ENCODE measurements at regions not wholly inside any gene's neighbourhood (a gene's known extent, or its start where the extent isn't known, plus 50 kb on each side); places are given as distances from the start of the nearest gene placed in this dataset.

- Histone ChIP-seq H3K4me2 (ENCODE audit: low read length) (no peak overlapping the region), H3K9me3 (ENCODE audit: control insufficient read depth in 1 of 2, insufficient read depth in 1 of 2, low read depth in 1 of 2, low read length in 2 of 2) (no peaks in the 10 kb centered on the region), H3K4me3 (replicated peaks in 1 of 2; ENCODE audit: low read depth in 1 of 2, low read length in 2 of 2) (no peak overlapping the region), H4K20me1 (ENCODE audit: insufficient read depth) (no peaks in the 10 kb centered on the region), H3K27me3 (ENCODE audit: insufficient read depth, low read length) (no peaks in the 10 kb centered on the region), H3K79me2 (ENCODE audit: insufficient read depth, low read length) (no peaks in the 10 kb centered on the region), H3K9ac (ENCODE audit: low read length) (no peak overlapping the region), H3K9me2 (ENCODE audit: insufficient read depth) (no peaks in the 10 kb centered on the region), H3K27ac (ENCODE audit: low read depth, low read length) (no peak overlapping the region), H2AFZ (ENCODE audit: low read depth, low read length, poor library complexity, severe bottlenecking) (no peak overlapping the region), H3K36me3 (ENCODE audit: control insufficient read depth in 1 of 2, insufficient read depth in 2 of 2, low read length in 2 of 2) (no peaks in the 10 kb centered on the region), H3K4me1 (ENCODE audit: control insufficient read depth in 1 of 2, insufficient read depth in 2 of 2, low read length in 2 of 2) (no peaks in the 10 kb centered on the region)
- POLR2A ChIA-PET: no interaction called here
- TF ChIP-seq ATF3 (IDR thresholded peaks at IDR 0.05): no peak
- no peak for TF ChIP-seq MAX (IDR thresholded peaks at IDR 0.05)
- TF ChIP-seq FOSL1 (IDR thresholded peaks at IDR 0.05; ENCODE audit: low read depth): no peak
- no peak for TF ChIP-seq ZFX (IDR thresholded peaks at IDR 0.05)
- no peak for TF ChIP-seq POLR2A (IDR thresholded peaks at IDR 0.05; ENCODE audit: borderline replicate concordance, extremely low read depth, insufficient read depth, insufficient read length)
- TF ChIP-seq SRF (IDR thresholded peaks at IDR 0.05; ENCODE audit: low read depth): no peak
- TF ChIP-seq ELF1 (IDR thresholded peaks at IDR 0.05; ENCODE audit: borderline replicate concordance, low read depth): no peak
- no peak for TF ChIP-seq CEBPB (IDR thresholded peaks at IDR 0.05; ENCODE audit: low read depth)
- no peak for TF ChIP-seq ZNF274 (IDR thresholded peaks at IDR 0.05; ENCODE audit: low read depth, low read length)
- no peak for TF ChIP-seq ZBTB33 (IDR thresholded peaks at IDR 0.05; ENCODE audit: extremely low read depth, insufficient replicate concordance, low read length)
- no peak for TF ChIP-seq CTCF (IDR thresholded peaks at IDR 0.05 in 2 of 3, conservative IDR thresholded peaks at IDR 0.05 in 1 of 3; ENCODE audit: borderline replicate concordance in 1 of 3, insufficient read depth in 1 of 3, low read depth in 2 of 3, low read length in 2 of 3)
- TF ChIP-seq EZH2phosphoT487 (IDR thresholded peaks at IDR 0.05; ENCODE audit: borderline replicate concordance): no peak
- TF ChIP-seq POLR2AphosphoS5 (IDR thresholded peaks at IDR 0.05; ENCODE audit: low read depth, low read length): no peak
- TF ChIP-seq SP1 (IDR thresholded peaks at IDR 0.05; ENCODE audit: low read depth): no peak
- TF ChIP-seq REST (IDR thresholded peaks at IDR 0.05; ENCODE audit: low read depth): no peak
- TF ChIP-seq RAD21 (IDR thresholded peaks at IDR 0.05; ENCODE audit: low read depth): no peak
- TF ChIP-seq TCF7L2 (IDR thresholded peaks at IDR 0.05; ENCODE audit: borderline replicate concordance, extremely low read depth, insufficient read depth, insufficient read length): no peak
- no peak for TF ChIP-seq CBX3 (IDR thresholded peaks at IDR 0.05; ENCODE audit: low read depth)
- RAD21 ChIA-PET (ENCODE audit: low non-redundant PET in 1 of 2, low total read pairs in 2 of 2, uncharacterized antibody in 2 of 2, unreplicated experiment in 2 of 2): no interaction called here
- intact Hi-C loops (cut with micrococcal nuclease): no loop called here
- CTCF ChIA-PET: interaction anchor here (0.7 to 1.0 kb wide), 2 partner anchors 10 kb away, joined by 3 to 4 read pairs; no protein-coding TSS in a partner anchor
- no peak for DNase-seq (ENCODE audit: low read depth, low spot score)
- ATAC-seq: no peak
- no TSS peak for BruUV-seq (replicated peaks)
Observed at GRCh38 chr9:14418941-14419937, 105.3 kb upstream of the NFIB start.

All from HCT116 (cell line).